ENCODE measurements at regions not wholly inside any gene's neighbourhood (a gene's known extent, or its start where the extent isn't known, plus 50 kb on each side); places are given as distances from the start of the nearest gene placed in this dataset.

DNA sequence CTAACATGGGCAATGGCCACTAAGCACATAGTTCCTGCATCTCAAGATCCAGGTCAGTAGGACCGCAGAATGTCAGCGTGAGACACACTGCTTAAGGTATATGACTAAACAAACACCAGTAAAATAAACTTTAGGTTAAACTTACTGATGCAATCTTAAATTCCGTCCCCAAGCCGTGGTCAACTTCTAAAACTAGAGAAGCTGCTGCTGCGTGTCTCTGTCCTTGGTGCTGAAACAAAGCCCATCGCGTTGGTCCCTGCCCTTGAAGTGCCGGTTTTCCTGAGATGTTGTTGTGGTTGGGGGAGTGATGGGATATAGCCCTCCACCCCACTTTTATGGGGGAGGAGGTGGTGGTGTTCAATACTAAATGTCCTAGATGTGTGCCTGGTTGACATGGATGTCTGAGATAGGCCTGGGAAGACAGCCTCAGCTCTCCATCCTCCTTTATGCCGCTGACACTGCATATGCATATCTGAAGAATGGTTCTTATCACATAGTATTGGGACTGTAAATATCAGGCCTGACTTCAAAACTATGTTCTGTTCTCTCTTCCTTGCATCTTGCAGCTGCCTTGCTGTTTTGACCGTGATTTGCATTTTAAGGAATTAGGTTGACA, 72.0 kb upstream of the KCNA3 start (continued):
- no peak for TF ChIP-seq SOX13 (IDR thresholded peaks at IDR 0.05)
- TF ChIP-seq SOX13 (CRISPR knock-in tag; conservative IDR thresholded peaks at IDR 0.05 in 1 of 2, IDR thresholded peaks at IDR 0.05 in 1 of 2): peak in 1 of 2 experiments; percentile 29; a peak in 1 of 4 replicates
- TF ChIP-seq EZH2 (conservative IDR thresholded peaks at IDR 0.05; ENCODE audit: low read depth, low read length): no peak
- no peak for TF ChIP-seq GATAD1 (CRISPR knock-in tag; IDR thresholded peaks at IDR 0.05)
- 0 out of 2 replicates have a peak, but pooled peaks have one; percentile 25 for TF ChIP-seq MIER3 (CRISPR knock-in tag; IDR thresholded peaks at IDR 0.05; ENCODE audit: borderline replicate concordance)
- TF ChIP-seq MED1 (CRISPR knock-in tag; IDR thresholded peaks at IDR 0.05): 0 out of 2 replicates have a peak, but pooled peaks have one; percentile 35
- TF ChIP-seq ARID5B (CRISPR knock-in tag; IDR thresholded peaks at IDR 0.05): peak; percentile 41; the same call in 1 of the 2 replicates
- TF ChIP-seq, protein P1, sequence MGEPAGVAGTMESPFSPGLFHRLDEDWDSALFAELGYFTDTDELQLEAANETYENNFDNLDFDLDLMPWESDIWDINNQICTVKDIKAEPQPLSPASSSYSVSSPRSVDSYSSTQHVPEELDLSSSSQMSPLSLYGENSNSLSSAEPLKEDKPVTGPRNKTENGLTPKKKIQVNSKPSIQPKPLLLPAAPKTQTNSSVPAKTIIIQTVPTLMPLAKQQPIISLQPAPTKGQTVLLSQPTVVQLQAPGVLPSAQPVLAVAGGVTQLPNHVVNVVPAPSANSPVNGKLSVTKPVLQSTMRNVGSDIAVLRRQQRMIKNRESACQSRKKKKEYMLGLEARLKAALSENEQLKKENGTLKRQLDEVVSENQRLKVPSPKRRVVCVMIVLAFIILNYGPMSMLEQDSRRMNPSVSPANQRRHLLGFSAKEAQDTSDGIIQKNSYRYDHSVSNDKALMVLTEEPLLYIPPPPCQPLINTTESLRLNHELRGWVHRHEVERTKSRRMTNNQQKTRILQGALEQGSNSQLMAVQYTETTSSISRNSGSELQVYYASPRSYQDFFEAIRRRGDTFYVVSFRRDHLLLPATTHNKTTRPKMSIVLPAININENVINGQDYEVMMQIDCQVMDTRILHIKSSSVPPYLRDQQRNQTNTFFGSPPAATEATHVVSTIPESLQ (CRISPR knock-in tag; conservative IDR thresholded peaks at IDR 0.05): 0 out of 2 replicates have a peak, but pooled peaks have one; percentile 69
- TF ChIP-seq HNF1B (CRISPR knock-in tag; IDR thresholded peaks at IDR 0.05): no peak
- peak in 1 of 2 experiments; percentile 71; a peak in 2 of 4 replicates for TF ChIP-seq KLF16 (CRISPR knock-in tag; IDR thresholded peaks at IDR 0.05)
- TF ChIP-seq ZBTB49 (CRISPR knock-in tag; IDR thresholded peaks at IDR 0.05; ENCODE audit: borderline replicate concordance): no peak
- TF ChIP-seq IKZF5 (CRISPR knock-in tag; IDR thresholded peaks at IDR 0.05): peak; percentile 63; the same call in 1 of the 2 replicates
- no peak for TF ChIP-seq TEAD2 (CRISPR knock-in tag; IDR thresholded peaks at IDR 0.05)
- TF ChIP-seq HOXA9 (CRISPR knock-in tag; IDR thresholded peaks at IDR 0.05; ENCODE audit: borderline replicate concordance): no peak; the same call in 1 of the 2 replicates
- TF ChIP-seq, protein P2, sequence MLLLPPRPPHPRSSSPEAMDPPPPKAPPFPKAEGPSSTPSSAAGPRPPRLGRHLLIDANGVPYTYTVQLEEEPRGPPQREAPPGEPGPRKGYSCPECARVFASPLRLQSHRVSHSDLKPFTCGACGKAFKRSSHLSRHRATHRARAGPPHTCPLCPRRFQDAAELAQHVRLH (CRISPR knock-in tag; IDR thresholded peaks at IDR 0.05; ENCODE audit: borderline replicate concordance, low read depth): 0 out of 2 replicates have a peak, but pooled peaks have one; percentile 67
- TF ChIP-seq SMAD1 (CRISPR knock-in tag; IDR thresholded peaks at IDR 0.05; ENCODE audit: borderline replicate concordance, low read depth): no peak
